ENCODE measurements at regions not wholly inside any gene's neighbourhood (a gene's known extent, or its start where the extent isn't known, plus 50 kb on each side); places are given as distances from the start of the nearest gene placed in this dataset.

DNA sequence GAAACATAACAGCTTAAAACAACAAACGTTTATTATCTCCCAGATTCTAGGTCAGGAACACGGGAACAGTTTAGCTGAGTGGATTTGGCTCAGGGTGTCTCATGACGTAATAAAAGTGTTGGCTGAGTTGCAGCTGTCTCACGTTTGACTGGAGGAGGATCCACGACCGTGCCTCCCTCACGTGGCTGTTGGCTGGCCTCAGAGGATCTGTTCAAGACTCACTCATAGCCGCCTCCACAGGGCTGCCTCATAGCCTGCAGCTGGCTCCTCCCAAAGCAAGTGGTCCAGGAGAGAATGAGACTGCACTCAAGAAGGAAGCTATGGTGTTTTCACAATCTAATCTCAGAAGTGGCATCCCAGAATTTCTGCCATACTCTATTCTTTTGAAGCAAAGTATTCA is 167.1 kb downstream of the RPRM start:
- TF ChIP-seq, protein P1, sequence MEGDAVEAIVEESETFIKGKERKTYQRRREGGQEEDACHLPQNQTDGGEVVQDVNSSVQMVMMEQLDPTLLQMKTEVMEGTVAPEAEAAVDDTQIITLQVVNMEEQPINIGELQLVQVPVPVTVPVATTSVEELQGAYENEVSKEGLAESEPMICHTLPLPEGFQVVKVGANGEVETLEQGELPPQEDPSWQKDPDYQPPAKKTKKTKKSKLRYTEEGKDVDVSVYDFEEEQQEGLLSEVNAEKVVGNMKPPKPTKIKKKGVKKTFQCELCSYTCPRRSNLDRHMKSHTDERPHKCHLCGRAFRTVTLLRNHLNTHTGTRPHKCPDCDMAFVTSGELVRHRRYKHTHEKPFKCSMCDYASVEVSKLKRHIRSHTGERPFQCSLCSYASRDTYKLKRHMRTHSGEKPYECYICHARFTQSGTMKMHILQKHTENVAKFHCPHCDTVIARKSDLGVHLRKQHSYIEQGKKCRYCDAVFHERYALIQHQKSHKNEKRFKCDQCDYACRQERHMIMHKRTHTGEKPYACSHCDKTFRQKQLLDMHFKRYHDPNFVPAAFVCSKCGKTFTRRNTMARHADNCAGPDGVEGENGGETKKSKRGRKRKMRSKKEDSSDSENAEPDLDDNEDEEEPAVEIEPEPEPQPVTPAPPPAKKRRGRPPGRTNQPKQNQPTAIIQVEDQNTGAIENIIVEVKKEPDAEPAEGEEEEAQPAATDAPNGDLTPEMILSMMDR (IDR thresholded peaks at IDR 0.05; ENCODE audit: low read length), result no peak
- no peak for TF ChIP-seq EZH2phosphoT487 (IDR thresholded peaks at IDR 0.05; ENCODE audit: low read length)
- no peak for TF ChIP-seq EZH2 (optimal IDR thresholded peaks at IDR 0.05; ENCODE audit: low read depth, low read length)

All from MM.1S (cell line).